Natural killer cell (primary cell): ENCODE measurements at regions not wholly inside any gene's neighbourhood (a gene's known extent, or its start where the extent isn't known, plus 50 kb on each side); places are given as distances from the start of the nearest gene placed in this dataset.

ENCODE experiments used
- ATAC-seq, 3 donors: fragments of 150-1000 bp in 2 of 3; fragments of 200-7000 bp in 1 of 3; cut with Tn5 transposase; 1 replicate in 1 of 3; 2 replicates in 2 of 3; pipeline ENCODE4 v1.10.0; 2021; ENCODE audit warnings: mild to moderate bottlenecking in 2 of 3, moderate library complexity in 2 of 3
- DNase-seq, 2 donors: peaks; one replicate each; pipeline versions ENCODE4 v3.0.0 to v3.0.0-alpha.2; 2013 to 2021; ENCODE audit warnings: mixed read lengths in 1 of 2
- H3K27ac ChIP-seq: one replicate; pipeline ENCODE4 v1.5.1; 2013; ENCODE audit warnings: mild to moderate bottlenecking, low read length
- H3K27me3 ChIP-seq: one replicate; pipeline ENCODE4 v1.6.1; 2013; ENCODE audit warnings: low read length; ENCODE audit not compliant: control insufficient read depth, insufficient read depth
- H3K36me3 ChIP-seq: one replicate; pipeline ENCODE4 v1.6.1; 2013; ENCODE audit warnings: low read length; ENCODE audit not compliant: control insufficient read depth, insufficient read depth
- H3K4me1 ChIP-seq: one replicate; pipeline ENCODE4 v1.6.1; 2013; ENCODE audit warnings: low read length; ENCODE audit not compliant: control insufficient read depth, insufficient read depth
- H3K4me3 ChIP-seq: one replicate; pipeline ENCODE4 v1.5.1; 2013; ENCODE audit warnings: low read length
- H3K9me3 ChIP-seq: one replicate; pipeline ENCODE4 v1.6.1; 2013; ENCODE audit warnings: low read length; ENCODE audit not compliant: control insufficient read depth, insufficient read depth
- H3K27ac Mint-ChIP-seq, 2 donors: one replicate each; pipeline ENCODE4 v1.8.0; 2022; ENCODE audit warnings: mild to moderate bottlenecking in 2 of 2, mixed read lengths in 2 of 2, moderate library complexity in 1 of 2
- H3K27me3 Mint-ChIP-seq, 2 donors: one replicate each; pipeline ENCODE4 v1.8.0; 2022; ENCODE audit warnings: low read depth in 2 of 2, mixed read lengths in 2 of 2
- H3K36me3 Mint-ChIP-seq: one replicate; pipeline ENCODE4 v1.8.0; 2022; ENCODE audit warnings: mixed read lengths
- H3K4me1 Mint-ChIP-seq, 2 donors: one replicate each; pipeline ENCODE4 v1.8.0; 2022; ENCODE audit warnings: mixed read lengths in 2 of 2
- H3K4me3 Mint-ChIP-seq: one replicate; pipeline ENCODE4 v1.8.0; 2022; ENCODE audit warnings: mild to moderate bottlenecking, moderate library complexity, mixed read lengths
- H3K9me3 Mint-ChIP-seq, 2 donors: one replicate each; pipeline ENCODE4 v1.8.0; 2022; ENCODE audit warnings: mixed read lengths in 2 of 2
- CTCF ChIP-seq: fragments of 200-600 bp; IDR thresholded peaks from one replicate; pipeline ENCODE4 v1.8.0; 2022; ENCODE audit warnings: antibody characterized with exemption
- WGBS: methylation state at CpG from one replicate; pipeline ENCODE4 v1.1.7; 2013; ENCODE audit warnings: missing lambda C conversion rate; ENCODE audit not compliant: insufficient coverage; 5-methylcytosine and 5-hydroxymethylcytosine counted together
- intact Hi-C: fragments of 100-400 bp; cut with micrococcal nuclease; formaldehyde crosslinking; loops from one replicate; pipeline ENCODE4 v1.14.2; 2022

- no peak for TF ChIP-seq CTCF
- Mint-ChIP-seq H3K36me3 (no peaks in the 10 kb centered on the region), H3K4me1 (no peaks in the 10 kb centered on the region), H3K27ac (no peak overlapping the region), H3K27me3 (peaks cover 6 to 8% of the 10 kb centered on the region in 2 donors), H3K4me3 (no peak overlapping the region), H3K9me3 (no peaks in the 10 kb centered on the region)
- H3K4me1 ChIP-seq, result no peaks in the 10 kb centered on the region
- no peaks in the 10 kb centered on the region for H3K27me3 ChIP-seq
- intact Hi-C loops, result no loop called here
- no peak for DNase-seq
- H3K4me3 ChIP-seq, result no peak overlapping the region
- H3K27ac ChIP-seq, result no peak overlapping the region
- H3K36me3 ChIP-seq, result no peaks in the 10 kb centered on the region
- no peaks in the 10 kb centered on the region for H3K9me3 ChIP-seq
- ATAC-seq, result no peak
- WGBS, result 84% methylated on average over 9 of the region's 9 CpGs
These were observed 397.3 kb downstream of the RPS6KC1 start for GRCh38 chr1:213448360-213448759.

- ATAC-seq, result no peak
- Histone ChIP-seq H3K4me1 (no peaks in the 10 kb centered on the region), H3K27ac (no peak overlapping the region), H3K9me3 (no peaks in the 10 kb centered on the region), H3K27me3 (no peaks in the 10 kb centered on the region), H3K4me3 (no peak overlapping the region), H3K36me3 (no peaks in the 10 kb centered on the region)
- Mint-ChIP-seq H3K4me3 (no peak overlapping the region), H3K36me3 (no peaks in the 10 kb centered on the region), H3K4me1 (no peaks in the 10 kb centered on the region), H3K9me3 (no peaks in the 10 kb centered on the region), H3K27me3 (peaks cover 6 to 8% of the 10 kb centered on the region in 2 donors), H3K27ac (no peak overlapping the region)
- no peak for TF ChIP-seq CTCF
- no peak for DNase-seq
- 85% methylated on average over 3 of the region's 4 CpGs for WGBS
- intact Hi-C loops, result no loop called here
These were observed 397.7 kb downstream of the RPS6KC1 start for GRCh38 chr1:213448776-213449175.

GRCh38 chr1:213452501-213452900, 401.5 kb downstream of the RPS6KC1 start:
- intact Hi-C loops, result no loop called here
- no peak for ATAC-seq
- Mint-ChIP-seq H3K9me3 (no peaks in the 10 kb centered on the region), H3K4me3 (no peak overlapping the region), H3K36me3 (no peaks in the 10 kb centered on the region), H3K27ac (no peak overlapping the region), H3K4me1 (no peaks in the 10 kb centered on the region), H3K27me3 (peaks cover 6 to 13% of the 10 kb centered on the region in 2 donors)
- DNase-seq, result no peak
- TF ChIP-seq CTCF, result no peak
- H3K9me3 ChIP-seq, result no peaks in the 10 kb centered on the region
- H3K27ac ChIP-seq, result no peak overlapping the region
- no peaks in the 10 kb centered on the region for H3K36me3 ChIP-seq
- H3K27me3 ChIP-seq, result no peaks in the 10 kb centered on the region
- H3K4me3 ChIP-seq, result no peak overlapping the region
- WGBS, result 72% methylated on average over 4 of the region's 4 CpGs
- no peaks in the 10 kb centered on the region for H3K4me1 ChIP-seq

- H3K4me1 Mint-ChIP-seq, result no peaks in the 10 kb centered on the region
- H3K36me3 Mint-ChIP-seq, result no peaks in the 10 kb centered on the region
- peaks cover 9% of the 10 kb centered on the region in 2 donors for H3K27me3 Mint-ChIP-seq
- intact Hi-C loops, result no loop called here
- no peak for TF ChIP-seq CTCF
- no peak overlapping the region for H3K27ac Mint-ChIP-seq
- H3K4me3 ChIP-seq, result no peak overlapping the region
- no peak for ATAC-seq
- H3K9me3 Mint-ChIP-seq, result peaks cover 0 to 4% of the 10 kb centered on the region in 2 donors
- WGBS, result 71% methylated on average over 4 of the region's 4 CpGs
- H3K9me3 ChIP-seq, result no peaks in the 10 kb centered on the region
- no peaks in the 10 kb centered on the region for H3K36me3 ChIP-seq
- H3K4me3 Mint-ChIP-seq, result no peak overlapping the region
- H3K27ac ChIP-seq, result no peak overlapping the region
- DNase-seq, result no peak
- H3K4me1 ChIP-seq, result no peaks in the 10 kb centered on the region
- H3K27me3 ChIP-seq, result no peaks in the 10 kb centered on the region
These were observed 406.1 kb downstream of the RPS6KC1 start for GRCh38 chr1:213457186-213457585.
